ENCODE measurements at regions not wholly inside any gene's neighbourhood (a gene's known extent, or its start where the extent isn't known, plus 50 kb on each side); places are given as distances from the start of the nearest gene placed in this dataset.

DNA sequence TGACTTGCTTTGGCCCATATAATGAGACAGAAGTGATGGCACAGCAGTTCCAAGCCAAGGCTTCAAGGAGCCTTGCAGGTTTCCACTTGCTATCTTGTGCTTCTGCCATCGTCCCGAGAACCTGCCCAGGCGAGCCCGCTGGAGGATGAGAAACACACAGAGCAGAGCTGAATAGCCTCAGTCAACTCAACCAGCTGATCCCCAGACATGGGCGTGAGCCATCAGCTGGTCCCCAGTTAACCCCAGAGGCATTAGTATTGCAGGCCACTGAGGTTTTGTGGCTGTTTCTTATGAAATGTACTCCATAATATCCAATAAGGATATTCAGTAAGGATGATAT is 57.7 kb upstream of the GPCPD1 start:
- Mint-ChIP-seq H3K9me3 (no peaks in the 10 kb centered on the region), H3K36me3 (ENCODE audit: insufficient read depth in 1 of 3, low read depth in 3 of 3) (no peaks in the 10 kb centered on the region; a peak in 1 of 7 replicates), H3K4me3 (no peak overlapping the region), H3K4me1 (no peaks in the 10 kb centered on the region), H3K27ac (no peak overlapping the region), H3K27me3 (ENCODE audit: low read depth) (no peaks in the 10 kb centered on the region; the same call in 1 of the 2 replicates)
- H4K5ac ChIP-seq (ENCODE audit: insufficient read length, low read depth, low read length) = no peak overlapping the region
- no peak for DNase-seq
- no peaks in the 10 kb centered on the region for H4K20me1 ChIP-seq (ENCODE audit: control insufficient read depth, insufficient read depth, insufficient read length)
- no peak overlapping the region for H3K23ac ChIP-seq (ENCODE audit: insufficient read length, low read depth, low read length)
- no peaks in the 10 kb centered on the region for H3K27me3 ChIP-seq (ENCODE audit: insufficient read depth, low read length)
- no peak overlapping the region for H3K27ac ChIP-seq (ENCODE audit: insufficient read length, low read depth, low read length)
- no peaks in the 10 kb centered on the region for H3K23me2 ChIP-seq (ENCODE audit: insufficient read length, low read depth, low read length, poor library complexity, severe bottlenecking)
- H2BK15ac ChIP-seq (ENCODE audit: low read depth, low read length) = no peak overlapping the region
- no peaks in the 10 kb centered on the region for H3K79me2 ChIP-seq (ENCODE audit: insufficient read depth, low read length)
- no peak overlapping the region for H2AFZ ChIP-seq (ENCODE audit: low read length)
- H4K8ac ChIP-seq (replicated peaks; ENCODE audit: insufficient read length, low read depth, low read length) = no peak overlapping the region
- no peak overlapping the region for H3T11ph ChIP-seq (ENCODE audit: low read length)
- no peak overlapping the region for H3K4ac ChIP-seq (ENCODE audit: low read depth, low read length)
- no peaks in the 10 kb centered on the region for H3K9me3 ChIP-seq (ENCODE audit: control insufficient read depth, low read depth, low read length)
- H3K4me2 ChIP-seq (ENCODE audit: insufficient read depth, insufficient read length, low read length) = no peak overlapping the region
- no peak overlapping the region for H3K9ac ChIP-seq (ENCODE audit: extremely low read depth, insufficient read length, low read length)
- no peak overlapping the region for H2BK120ac ChIP-seq (ENCODE audit: low read depth, low read length, poor library complexity, severe bottlenecking)
- no peaks in the 10 kb centered on the region for H3K4me1 ChIP-seq (ENCODE audit: insufficient read depth, low read length)
- H3K79me1 ChIP-seq (ENCODE audit: insufficient read depth, low read depth, low read length, poor library complexity, severe bottlenecking) = no peaks in the 10 kb centered on the region
- H3K14ac ChIP-seq (ENCODE audit: insufficient read depth, low read length) = no peak overlapping the region
- no peak overlapping the region for H2BK20ac ChIP-seq (ENCODE audit: low read depth, low read length, poor library complexity, severe bottlenecking)
- no peak overlapping the region for H2BK12ac ChIP-seq (ENCODE audit: insufficient read length, low read depth, low read length)
- no peak overlapping the region for H2AK5ac ChIP-seq (ENCODE audit: insufficient read length, low read length)
- no peak overlapping the region for H3K18ac ChIP-seq (ENCODE audit: insufficient read length, low read depth, low read length)
- no peak overlapping the region for H2BK5ac ChIP-seq (ENCODE audit: insufficient read length, low read length)
- WGBS (ENCODE audit: extremely low coverage, insufficient read length, low lambda C conversion rate) = no CpG with 5 or more reads among the region's 5 CpGs
- H3K56ac ChIP-seq (ENCODE audit: insufficient read length, low read depth, low read length) = no peak overlapping the region
- TF ChIP-seq CTCF (conservative IDR thresholded peaks at IDR 0.05) = no peak
- H4K91ac ChIP-seq (ENCODE audit: insufficient read length, low read depth, low read length) = no peak overlapping the region

All from H9 (cell line).